OCI-LY3 (cell line): ENCODE measurements at regions not wholly inside any gene's neighbourhood (a gene's known extent, or its start where the extent isn't known, plus 50 kb on each side); places are given as distances from the start of the nearest gene placed in this dataset.

ENCODE experiments used
- EZH2phosphoT487 ChIP-seq: fragments of 200-600 bp; shearing (Covaris generic); IDR thresholded peaks from 2 replicates; pipeline ENCODE4 v1.6.1; 2018; ENCODE audit warnings: antibody characterized with exemption, mixed run types, low read depth
- TF ChIP-seq, protein P1 (sequence below): fragments of 200-600, 300-600 bp; sonication (generic); IDR thresholded peaks from 2 replicates; pipeline ENCODE4 v1.5.1; 2014; ENCODE audit warnings: antibody characterized with exemption, low read length, low read depth

- TF ChIP-seq, protein P1, sequence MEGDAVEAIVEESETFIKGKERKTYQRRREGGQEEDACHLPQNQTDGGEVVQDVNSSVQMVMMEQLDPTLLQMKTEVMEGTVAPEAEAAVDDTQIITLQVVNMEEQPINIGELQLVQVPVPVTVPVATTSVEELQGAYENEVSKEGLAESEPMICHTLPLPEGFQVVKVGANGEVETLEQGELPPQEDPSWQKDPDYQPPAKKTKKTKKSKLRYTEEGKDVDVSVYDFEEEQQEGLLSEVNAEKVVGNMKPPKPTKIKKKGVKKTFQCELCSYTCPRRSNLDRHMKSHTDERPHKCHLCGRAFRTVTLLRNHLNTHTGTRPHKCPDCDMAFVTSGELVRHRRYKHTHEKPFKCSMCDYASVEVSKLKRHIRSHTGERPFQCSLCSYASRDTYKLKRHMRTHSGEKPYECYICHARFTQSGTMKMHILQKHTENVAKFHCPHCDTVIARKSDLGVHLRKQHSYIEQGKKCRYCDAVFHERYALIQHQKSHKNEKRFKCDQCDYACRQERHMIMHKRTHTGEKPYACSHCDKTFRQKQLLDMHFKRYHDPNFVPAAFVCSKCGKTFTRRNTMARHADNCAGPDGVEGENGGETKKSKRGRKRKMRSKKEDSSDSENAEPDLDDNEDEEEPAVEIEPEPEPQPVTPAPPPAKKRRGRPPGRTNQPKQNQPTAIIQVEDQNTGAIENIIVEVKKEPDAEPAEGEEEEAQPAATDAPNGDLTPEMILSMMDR = no peak
- no peak for TF ChIP-seq EZH2phosphoT487
Measured at GRCh38 chr16:62712566-62712965, 676.3 kb upstream of the CDH8 start.
